ENCODE measurements at regions not wholly inside any gene's neighbourhood (a gene's known extent, or its start where the extent isn't known, plus 50 kb on each side); places are given as distances from the start of the nearest gene placed in this dataset.

DNA sequence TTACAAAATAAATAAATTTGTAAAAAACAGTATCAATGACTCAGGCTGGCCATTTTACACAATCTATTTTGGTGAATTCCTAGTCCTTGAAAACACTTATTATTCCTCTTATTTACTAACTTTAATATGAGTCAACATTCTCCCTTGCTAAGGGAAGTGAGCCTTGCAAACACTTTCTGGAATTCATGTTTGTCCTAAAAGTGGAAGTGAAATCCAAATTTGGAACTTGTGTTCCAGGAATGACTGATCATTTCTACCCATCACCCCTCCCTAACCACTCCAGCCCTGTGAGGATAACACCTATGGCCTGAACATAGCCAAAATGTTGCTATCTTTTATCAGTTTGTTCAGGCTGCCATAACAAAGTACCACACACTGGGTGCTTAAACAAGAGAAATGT is 83.1 kb downstream of the OR5AK2 start:
- TF ChIP-seq, protein P1, sequence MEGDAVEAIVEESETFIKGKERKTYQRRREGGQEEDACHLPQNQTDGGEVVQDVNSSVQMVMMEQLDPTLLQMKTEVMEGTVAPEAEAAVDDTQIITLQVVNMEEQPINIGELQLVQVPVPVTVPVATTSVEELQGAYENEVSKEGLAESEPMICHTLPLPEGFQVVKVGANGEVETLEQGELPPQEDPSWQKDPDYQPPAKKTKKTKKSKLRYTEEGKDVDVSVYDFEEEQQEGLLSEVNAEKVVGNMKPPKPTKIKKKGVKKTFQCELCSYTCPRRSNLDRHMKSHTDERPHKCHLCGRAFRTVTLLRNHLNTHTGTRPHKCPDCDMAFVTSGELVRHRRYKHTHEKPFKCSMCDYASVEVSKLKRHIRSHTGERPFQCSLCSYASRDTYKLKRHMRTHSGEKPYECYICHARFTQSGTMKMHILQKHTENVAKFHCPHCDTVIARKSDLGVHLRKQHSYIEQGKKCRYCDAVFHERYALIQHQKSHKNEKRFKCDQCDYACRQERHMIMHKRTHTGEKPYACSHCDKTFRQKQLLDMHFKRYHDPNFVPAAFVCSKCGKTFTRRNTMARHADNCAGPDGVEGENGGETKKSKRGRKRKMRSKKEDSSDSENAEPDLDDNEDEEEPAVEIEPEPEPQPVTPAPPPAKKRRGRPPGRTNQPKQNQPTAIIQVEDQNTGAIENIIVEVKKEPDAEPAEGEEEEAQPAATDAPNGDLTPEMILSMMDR (IDR thresholded peaks at IDR 0.05) = no peak
- H3K4me1 Mint-ChIP-seq = no peaks in the 10 kb centered on the region
- H3K27ac ChIP-seq (ENCODE audit: low read length) = no peak overlapping the region

DNA sequence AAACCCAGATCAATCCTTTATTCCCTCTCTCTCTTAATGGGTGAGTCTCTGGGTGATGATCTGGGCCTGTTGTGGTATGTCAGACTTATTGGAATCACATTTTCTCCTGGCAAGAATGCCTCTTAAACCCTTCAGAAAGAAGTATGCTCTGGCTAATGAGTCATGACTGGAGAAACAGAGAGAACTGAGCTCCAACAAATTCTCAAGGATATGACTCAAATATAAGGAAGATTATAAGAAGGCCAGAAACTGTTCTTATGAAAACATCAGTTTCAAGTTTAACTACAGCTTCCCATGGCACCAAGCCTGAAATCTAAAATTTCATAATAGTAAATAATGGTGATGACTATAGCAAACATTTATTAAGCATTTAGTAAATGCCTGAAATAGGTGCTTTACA is 83.9 kb downstream of the OR5AK2 start:
- intact Hi-C loops (cut with micrococcal nuclease) = no loop called here
- no peak for ATAC-seq
- Mint-ChIP-seq H3K27ac (no peak overlapping the region), H3K27me3 (ENCODE audit: low read depth in 2 of 2) (no peaks in the 10 kb centered on the region), H3K9me3 (peaks cover 0 to 2% of the 10 kb centered on the region in 2 donors), H3K4me1 (no peaks in the 10 kb centered on the region), H3K36me3 (no peaks in the 10 kb centered on the region), H3K4me3 (no peak overlapping the region)
- Histone ChIP-seq H3K27me3 (ENCODE audit: control insufficient read depth, insufficient read depth, low read length) (no peaks in the 10 kb centered on the region), H3K4me3 (ENCODE audit: low read length) (no peak overlapping the region), H3K9me3 (ENCODE audit: control insufficient read depth, insufficient read depth, low read length) (no peaks in the 10 kb centered on the region), H3K36me3 (ENCODE audit: control insufficient read depth, insufficient read depth, low read length) (no peaks in the 10 kb centered on the region), H3K27ac (ENCODE audit: low read length) (no peak overlapping the region), H3K4me1 (ENCODE audit: control insufficient read depth, insufficient read depth, low read length) (no peaks in the 10 kb centered on the region)
- no peak for DNase-seq
- TF ChIP-seq, protein P1 (IDR thresholded peaks at IDR 0.05) = no peak

More for the DNA sequence above, 83.1 kb downstream of the OR5AK2 start:
- H3K9me3 ChIP-seq (ENCODE audit: control insufficient read depth, insufficient read depth, low read length) = no peaks in the 10 kb centered on the region
- H3K27ac Mint-ChIP-seq = no peak overlapping the region
- no peaks in the 10 kb centered on the region for H3K27me3 Mint-ChIP-seq (ENCODE audit: low read depth in 2 of 2)
- H3K4me3 Mint-ChIP-seq = no peak overlapping the region
- no peak for ATAC-seq
- no peak overlapping the region for H3K4me3 ChIP-seq (ENCODE audit: low read length)
- H3K27me3 ChIP-seq (ENCODE audit: control insufficient read depth, insufficient read depth, low read length) = no peaks in the 10 kb centered on the region
- no peak for DNase-seq
- intact Hi-C loops (cut with micrococcal nuclease) = no loop called here
- H3K4me1 ChIP-seq (ENCODE audit: control insufficient read depth, insufficient read depth, low read length) = no peaks in the 10 kb centered on the region
- no peaks in the 10 kb centered on the region for H3K36me3 Mint-ChIP-seq
- H3K9me3 Mint-ChIP-seq = peaks cover 0 to 2% of the 10 kb centered on the region in 2 donors
- no peaks in the 10 kb centered on the region for H3K36me3 ChIP-seq (ENCODE audit: control insufficient read depth, insufficient read depth, low read length)

DNA sequence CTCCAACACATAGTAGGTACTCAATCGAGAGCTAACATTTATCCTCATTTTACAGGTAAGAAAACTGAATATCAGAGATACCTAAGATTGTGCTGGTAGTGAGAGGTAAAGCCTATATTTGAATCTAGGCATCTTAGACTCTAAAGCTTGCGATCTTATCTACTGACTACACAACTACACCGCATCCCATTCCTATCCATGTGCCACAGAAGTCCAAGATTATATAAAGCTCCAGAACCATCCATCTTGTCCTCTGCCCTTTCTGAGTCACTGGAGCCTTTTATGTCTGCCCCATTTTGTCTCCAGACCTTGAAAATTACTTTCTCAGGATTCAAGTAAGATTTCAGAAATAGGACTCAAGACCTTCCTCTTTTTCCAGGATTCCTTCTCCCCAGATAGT is 84.4 kb downstream of the OR5AK2 start:
- Mint-ChIP-seq H3K27ac (no peak overlapping the region), H3K4me1 (no peaks in the 10 kb centered on the region), H3K36me3 (no peaks in the 10 kb centered on the region), H3K4me3 (no peak overlapping the region), H3K27me3 (ENCODE audit: low read depth in 2 of 2) (no peaks in the 10 kb centered on the region), H3K9me3 (peaks cover 0 to 2% of the 10 kb centered on the region in 2 donors)
- Histone ChIP-seq H3K9me3 (ENCODE audit: control insufficient read depth, insufficient read depth, low read length) (no peaks in the 10 kb centered on the region), H3K4me1 (ENCODE audit: control insufficient read depth, insufficient read depth, low read length) (no peaks in the 10 kb centered on the region), H3K36me3 (ENCODE audit: control insufficient read depth, insufficient read depth, low read length) (no peaks in the 10 kb centered on the region), H3K4me3 (ENCODE audit: low read length) (no peak overlapping the region), H3K27me3 (ENCODE audit: control insufficient read depth, insufficient read depth, low read length) (no peaks in the 10 kb centered on the region), H3K27ac (ENCODE audit: low read length) (no peak overlapping the region)
- intact Hi-C loops (cut with micrococcal nuclease) = no loop called here
- DNase-seq (no peak), ATAC-seq (no peak)
- 92% methylated on average over 2 of the region's 3 CpGs for WGBS (ENCODE audit: insufficient coverage)
- TF ChIP-seq, protein P1 (IDR thresholded peaks at IDR 0.05) = no peak

DNA sequence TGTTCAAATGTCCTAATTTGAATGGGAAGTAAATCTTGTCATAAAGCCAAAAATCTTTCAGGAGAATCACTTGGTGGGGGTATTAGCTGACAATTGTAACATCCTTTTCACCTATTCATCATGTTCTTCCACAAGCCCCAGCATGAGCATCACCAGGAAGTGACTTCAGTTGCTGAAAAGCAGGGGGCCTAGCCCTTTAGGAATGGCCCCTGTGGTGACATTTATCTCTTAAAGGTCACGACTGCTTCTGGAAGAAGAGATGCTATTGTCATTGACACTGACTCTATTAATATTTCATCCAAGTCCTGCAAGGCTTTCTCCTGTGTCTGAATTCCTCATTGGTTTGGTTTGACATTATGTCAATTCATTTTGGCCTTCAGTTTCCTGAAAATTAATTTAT is 92.6 kb downstream of the OR5AK2 start:
- Mint-ChIP-seq H3K27me3 (ENCODE audit: low read depth in 2 of 2) (no peaks in the 10 kb centered on the region), H3K27ac (no peak overlapping the region), H3K4me3 (no peak overlapping the region), H3K36me3 (no peaks in the 10 kb centered on the region), H3K4me1 (no peaks in the 10 kb centered on the region), H3K9me3 (no peaks in the 10 kb centered on the region)
- Histone ChIP-seq H3K9me3 (ENCODE audit: control insufficient read depth, insufficient read depth, low read length) (no peaks in the 10 kb centered on the region), H3K4me3 (ENCODE audit: low read length) (no peak overlapping the region), H3K36me3 (ENCODE audit: control insufficient read depth, insufficient read depth, low read length) (no peaks in the 10 kb centered on the region), H3K27me3 (ENCODE audit: control insufficient read depth, insufficient read depth, low read length) (no peaks in the 10 kb centered on the region), H3K4me1 (ENCODE audit: control insufficient read depth, insufficient read depth, low read length) (no peaks in the 10 kb centered on the region), H3K27ac (ENCODE audit: low read length) (no peak overlapping the region)
- no peak for ATAC-seq
- TF ChIP-seq, protein P1 (IDR thresholded peaks at IDR 0.05) = no peak
- WGBS (ENCODE audit: insufficient coverage) = 60% methylated on average over 1 of the region's 1 CpG
- intact Hi-C loops (cut with micrococcal nuclease) = no loop called here
- no peak for DNase-seq

Data from natural killer cell (primary cell).